K562 (cell line): ENCODE measurements at regions not wholly inside any gene's neighbourhood (a gene's known extent, or its start where the extent isn't known, plus 50 kb on each side); places are given as distances from the start of the nearest gene placed in this dataset.

Source experiments
- ATAC-seq: fragments of 200-7000 bp; cut with Tn5 transposase; 3 replicates; pipeline ENCODE4 v1.9.1; 2020; ENCODE audit warnings: moderate library complexity
- BruUV-seq: library from RNA; stranded (reverse); fragments of 400-500 nt; replicated peaks from 2 replicates; lab custom pipeline; 2021; lab: Mats Ljungman, UMichigan
- CTCF ChIA-PET: fragments of 300-600 bp; formaldehyde crosslinking; extraction: SDS; loops from one replicate; lab custom pipeline; 2021; ENCODE audit warnings: low intra/inter-chr PET ratio; lab: Yijun Ruan, JAX
- POLR2A ChIA-PET: fragments of 300-600, 350-650 bp; sonication (Branson Sonifier 250); formaldehyde crosslinking; extraction: SDS; loops from one replicate; lab custom pipeline; 2021; ENCODE audit warnings: antibody characterized with exemption, inconsistent platforms; lab: Yijun Ruan, JAX
- DNase-seq, 4 experiments: peaks; one replicate each; pipeline versions ENCODE4 v3.0.0 to v3.0.0-alpha.2; 2011 to 2018; ENCODE audit warnings: low spot score in 3 of 4, mixed read lengths in 3 of 4; ENCODE audit errors: extremely low read depth in 1 of 4
- FAIRE-seq: peaks from 2 replicates; lab custom pipeline; 2011; peaks lifted over from hg19 to GRCh38; lab: Jason Lieb, UNC
- H2AFZ ChIP-seq: 2 replicates; pipeline ENCODE4 v1.6.0; 2011; ENCODE audit warnings: low read depth, low read length, control low read depth, inconsistent platforms
- H3K27ac ChIP-seq: fragments of 200-600 bp; 3 replicates; pipeline ENCODE4 v1.8.0; 2011; ENCODE audit warnings: low read depth, mild to moderate bottlenecking, control low read depth, inconsistent platforms, low read length, moderate library complexity, mixed read lengths; ENCODE audit errors: extremely low read depth
- H3K27me3 ChIP-seq, 2 experiments: fragments of 300-600 bp in 1 of 2; 2 replicates in 1 of 2; 3 replicates in 1 of 2; pipeline versions ENCODE4 v1.6.0 to v1.8.0; 2011; ENCODE audit warnings: inconsistent platforms in 2 of 2, low read length in 2 of 2, mild to moderate bottlenecking in 1 of 2, mixed read lengths in 1 of 2, moderate library complexity in 1 of 2; ENCODE audit not compliant: control insufficient read depth in 2 of 2, insufficient read depth in 2 of 2
- H3K36me3 ChIP-seq: fragments of 300-600 bp; 3 replicates; pipeline ENCODE4 v1.8.0; 2011; ENCODE audit warnings: mild to moderate bottlenecking, low read length, inconsistent platforms; ENCODE audit not compliant: control insufficient read depth, insufficient read depth
- H3K4me1 ChIP-seq, 2 experiments: fragments of 200-600 bp in 1 of 2; replicated peaks in 1 of 2; 2 replicates in 1 of 2; 3 replicates in 1 of 2; pipeline versions ENCODE4 v1.5.1 to v1.8.0; 2011; ENCODE audit warnings: inconsistent platforms in 2 of 2, low read length in 2 of 2, mild to moderate bottlenecking in 1 of 2, mixed read lengths in 1 of 2, moderate library complexity in 1 of 2; ENCODE audit not compliant: control insufficient read depth in 2 of 2, insufficient read depth in 2 of 2
- H3K4me2 ChIP-seq: 2 replicates; pipeline ENCODE4 v1.6.1; 2011; ENCODE audit warnings: low read length, control low read depth, inconsistent platforms, mixed read lengths; ENCODE audit not compliant: insufficient read depth
- H3K4me3 ChIP-seq: fragments of 200-600 bp; sonication (generic), shearing (Covaris generic); 2 replicates; pipeline ENCODE4 v1.5.1; 2016; ENCODE audit warnings: control low read depth, inconsistent platforms
- H3K79me2 ChIP-seq: fragments of 200-600 bp; 3 replicates; pipeline ENCODE4 v1.8.0; 2011; ENCODE audit warnings: low read length, inconsistent platforms; ENCODE audit not compliant: control insufficient read depth, insufficient read depth
- H3K9ac ChIP-seq, 2 experiments: 2 replicates each; pipeline versions ENCODE4 v1.6.0 to v1.6.1; 2011; ENCODE audit warnings: low read depth in 2 of 2, low read length in 2 of 2, control low read depth in 1 of 2, inconsistent platforms in 1 of 2, mild to moderate bottlenecking in 1 of 2, mixed read lengths in 1 of 2; ENCODE audit not compliant: insufficient read depth in 1 of 2
- H3K9me1 ChIP-seq: one replicate; pipeline ENCODE4 v1.6.0; 2011; ENCODE audit warnings: inconsistent platforms, mild to moderate bottlenecking, low read length, moderate library complexity; ENCODE audit not compliant: control insufficient read depth, insufficient read depth
- H3K9me3 ChIP-seq: replicated peaks from 2 replicates; pipeline ENCODE4 v1.5.1; 2011; ENCODE audit warnings: low read depth, low read length, inconsistent platforms; ENCODE audit not compliant: control insufficient read depth, insufficient read depth
- H4K20me1 ChIP-seq: replicated peaks from 2 replicates; pipeline ENCODE4 v1.6.1; 2011; ENCODE audit warnings: low read length, inconsistent platforms, mixed read lengths; ENCODE audit not compliant: control insufficient read depth, insufficient read depth
- CCAR2 ChIP-seq: fragments of 200-400 bp; formaldehyde crosslinking; IDR thresholded peaks from 2 replicates; pipeline ENCODE4 v1.6.1; 2017; ENCODE audit warnings: mild to moderate bottlenecking, low read depth, low read length
- DNMT1 ChIP-seq: fragments of 450-650 bp; IDR thresholded peaks from 2 replicates; pipeline ENCODE4 v1.6.1; 2016; ENCODE audit warnings: antibody characterized with exemption, mild to moderate bottlenecking
- ELF4 ChIP-seq: fragments of 450-650 bp; formaldehyde crosslinking; IDR thresholded peaks from 2 replicates; pipeline ENCODE4 v1.4.0; 2022; ENCODE audit warnings: missing genetic modification characterization
- FIP1L1 ChIP-seq: fragments of 200-400 bp; formaldehyde crosslinking; IDR thresholded peaks from 2 replicates; pipeline ENCODE4 v1.6.1; 2018; ENCODE audit warnings: mild to moderate bottlenecking, low read depth, low read length; ENCODE audit not compliant: poor library complexity, severe bottlenecking
- HOXB6 ChIP-seq: fragments of 250-450 bp; sonication (Bioruptor Pico); IDR thresholded peaks from 2 replicates; pipeline ENCODE4 v1.5.1; 2022; ENCODE audit warnings: mild to moderate bottlenecking, borderline replicate concordance
- SRSF3 ChIP-seq: fragments of 200-400 bp; formaldehyde crosslinking; IDR thresholded peaks from 2 replicates; pipeline ENCODE4 v1.6.1; 2016; ENCODE audit warnings: mild to moderate bottlenecking, low read length, moderate library complexity; ENCODE audit not compliant: insufficient read depth
- ZNF239 ChIP-seq: fragments of 250-450 bp; sonication (Bioruptor Pico); IDR thresholded peaks from 2 replicates; pipeline ENCODE4 v1.4.0; 2020; ENCODE audit warnings: mild to moderate bottlenecking
- ZNF445 ChIP-seq: fragments of 250-450 bp; sonication (Bioruptor Pico); IDR thresholded peaks from 2 replicates; pipeline ENCODE4 v1.4.0; 2020; ENCODE audit warnings: low read depth, mild to moderate bottlenecking, moderate library complexity
- ZNF586 ChIP-seq: fragments of 450-650 bp; formaldehyde crosslinking; conservative IDR thresholded peaks from 2 replicates; pipeline ENCODE4 v1.4.0; 2020; ENCODE audit warnings: mild to moderate bottlenecking, moderate library complexity
- WGBS: fragments of 100-300 bp; shearing (Covaris generic); methylation state at CpG from one replicate; pipeline ENCODE4 v1.1.6; 2016; ENCODE audit warnings: low coverage, mixed read lengths; ENCODE audit not compliant: insufficient coverage; ENCODE audit errors: missing lambda C conversion rate; 5-methylcytosine and 5-hydroxymethylcytosine counted together
- in situ Hi-C: fragments of 300-500 bp; cut with MboI; formaldehyde crosslinking; loops from 4 replicates; pipeline ENCODE4 v1.15.0; 2018; ENCODE audit warnings: inconsistent platforms, mixed read lengths
- intact Hi-C: fragments of 100-400 bp; cut with micrococcal nuclease; formaldehyde crosslinking; loops from 2 replicates; pipeline ENCODE4 v1.14.2; 2022
- TF ChIP-seq, protein P1 (sequence below): fragments of 250-450 bp; sonication (Bioruptor Pico); IDR thresholded peaks from 2 replicates; pipeline ENCODE4 v1.4.0; 2020
- TF ChIP-seq, protein P2 (sequence below): IDR thresholded peaks from 2 replicates; pipeline ENCODE4 v1.6.1; 2012; ENCODE audit warnings: low read depth, low read length, improper control_type of control experiment, borderline replicate concordance
- TF ChIP-seq, protein P3 (sequence below): conservative IDR thresholded peaks from 2 replicates; pipeline ENCODE4 v1.6.1; 2011; ENCODE audit warnings: low read depth, mild to moderate bottlenecking, low read length; ENCODE audit not compliant: control insufficient read depth
- TF ChIP-seq, protein P4 (sequence below): fragments of 450-650 bp; formaldehyde crosslinking; IDR thresholded peaks from 2 replicates; pipeline ENCODE4 v1.4.0; 2022; ENCODE audit warnings: missing genetic modification characterization

DNA sequence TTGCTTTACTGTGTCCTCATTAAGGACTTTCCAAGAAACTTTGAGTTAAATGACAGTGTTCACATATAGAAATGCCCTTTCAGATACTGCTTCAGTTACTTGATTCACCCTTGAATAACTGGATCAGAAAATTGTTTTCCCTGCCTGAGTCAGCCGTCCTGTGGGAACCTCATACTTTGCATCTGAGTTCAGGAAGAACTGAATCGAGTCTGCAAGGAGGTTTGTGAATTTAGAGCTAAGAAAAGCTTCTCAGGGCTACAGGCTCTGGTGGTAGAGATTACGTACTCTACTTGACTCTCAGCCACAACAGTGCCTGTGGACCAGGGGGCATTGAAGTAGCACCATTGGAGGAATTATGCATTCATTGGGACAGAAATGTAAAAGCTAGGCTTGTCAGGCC is 252.4 kb upstream of the C2CD4B start:
- Histone ChIP-seq H3K9me3 (no peaks in the 10 kb centered on the region), H3K27me3 (peaks cover 5 to 14% of the 10 kb centered on the region in 2 experiments; a peak in 3 of 5 replicates), H3K4me3 (no peak overlapping the region), H3K9ac (no peak overlapping the region), H3K4me1 (no peaks in the 10 kb centered on the region), H3K79me2 (no peaks in the 10 kb centered on the region), H4K20me1 (no peaks in the 10 kb centered on the region), H3K36me3 (no peaks in the 10 kb centered on the region), H3K9me1 (no peaks in the 10 kb centered on the region), H3K4me2 (no peak overlapping the region), H3K27ac (no peak overlapping the region), H2AFZ (no peak overlapping the region)
- in situ Hi-C loops: no loop called here
- POLR2A ChIA-PET: interaction anchor here (0.9 to 1.8 kb wide), 3 partner anchors 9 to 14 kb away, joined by 3 to 10 read pairs (median 3); no protein-coding TSS in a partner anchor
- no TSS peak for BruUV-seq
- WGBS: 2% methylated on average over 3 of the region's 3 CpGs
- FAIRE-seq: no peak
- CTCF ChIA-PET: no interaction called here
- ATAC-seq: no peak
- TF ChIP-seq, protein P1, sequence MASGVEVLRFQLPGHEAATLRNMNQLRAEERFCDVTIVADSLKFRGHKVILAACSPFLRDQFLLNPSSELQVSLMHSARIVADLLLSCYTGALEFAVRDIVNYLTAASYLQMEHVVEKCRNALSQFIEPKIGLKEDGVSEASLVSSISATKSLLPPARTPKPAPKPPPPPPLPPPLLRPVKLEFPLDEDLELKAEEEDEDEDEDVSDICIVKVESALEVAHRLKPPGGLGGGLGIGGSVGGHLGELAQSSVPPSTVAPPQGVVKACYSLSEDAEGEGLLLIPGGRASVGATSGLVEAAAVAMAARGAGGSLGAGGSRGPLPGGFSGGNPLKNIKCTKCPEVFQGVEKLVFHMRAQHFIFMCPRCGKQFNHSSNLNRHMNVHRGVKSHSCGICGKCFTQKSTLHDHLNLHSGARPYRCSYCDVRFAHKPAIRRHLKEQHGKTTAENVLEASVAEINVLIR (CRISPR knock-in tag): no peak
- TF ChIP-seq, protein P2, sequence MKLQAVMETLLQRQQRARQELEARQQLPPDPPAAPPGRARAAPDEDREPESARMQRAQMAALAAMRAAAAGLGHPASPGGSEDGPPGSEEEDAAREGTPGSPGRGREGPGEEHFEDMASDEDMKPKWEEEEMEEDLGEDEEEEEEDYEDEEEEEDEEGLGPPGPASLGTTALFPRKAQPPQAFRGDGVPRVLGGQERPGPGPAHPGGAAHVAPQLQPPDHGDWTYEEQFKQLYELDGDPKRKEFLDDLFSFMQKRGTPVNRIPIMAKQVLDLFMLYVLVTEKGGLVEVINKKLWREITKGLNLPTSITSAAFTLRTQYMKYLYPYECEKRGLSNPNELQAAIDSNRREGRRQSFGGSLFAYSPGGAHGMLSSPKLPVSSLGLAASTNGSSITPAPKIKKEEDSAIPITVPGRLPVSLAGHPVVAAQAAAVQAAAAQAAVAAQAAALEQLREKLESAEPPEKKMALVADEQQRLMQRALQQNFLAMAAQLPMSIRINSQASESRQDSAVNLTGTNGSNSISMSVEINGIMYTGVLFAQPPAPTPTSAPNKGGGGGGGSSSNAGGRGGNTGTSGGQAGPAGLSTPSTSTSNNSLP: no peak
- no peak for TF ChIP-seq ZNF239
- no peak for TF ChIP-seq ZNF445 (CRISPR knock-in tag)
- TF ChIP-seq, protein P3, sequence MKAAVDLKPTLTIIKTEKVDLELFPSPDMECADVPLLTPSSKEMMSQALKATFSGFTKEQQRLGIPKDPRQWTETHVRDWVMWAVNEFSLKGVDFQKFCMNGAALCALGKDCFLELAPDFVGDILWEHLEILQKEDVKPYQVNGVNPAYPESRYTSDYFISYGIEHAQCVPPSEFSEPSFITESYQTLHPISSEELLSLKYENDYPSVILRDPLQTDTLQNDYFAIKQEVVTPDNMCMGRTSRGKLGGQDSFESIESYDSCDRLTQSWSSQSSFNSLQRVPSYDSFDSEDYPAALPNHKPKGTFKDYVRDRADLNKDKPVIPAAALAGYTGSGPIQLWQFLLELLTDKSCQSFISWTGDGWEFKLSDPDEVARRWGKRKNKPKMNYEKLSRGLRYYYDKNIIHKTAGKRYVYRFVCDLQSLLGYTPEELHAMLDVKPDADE: no peak
- TF ChIP-seq, protein P4, sequence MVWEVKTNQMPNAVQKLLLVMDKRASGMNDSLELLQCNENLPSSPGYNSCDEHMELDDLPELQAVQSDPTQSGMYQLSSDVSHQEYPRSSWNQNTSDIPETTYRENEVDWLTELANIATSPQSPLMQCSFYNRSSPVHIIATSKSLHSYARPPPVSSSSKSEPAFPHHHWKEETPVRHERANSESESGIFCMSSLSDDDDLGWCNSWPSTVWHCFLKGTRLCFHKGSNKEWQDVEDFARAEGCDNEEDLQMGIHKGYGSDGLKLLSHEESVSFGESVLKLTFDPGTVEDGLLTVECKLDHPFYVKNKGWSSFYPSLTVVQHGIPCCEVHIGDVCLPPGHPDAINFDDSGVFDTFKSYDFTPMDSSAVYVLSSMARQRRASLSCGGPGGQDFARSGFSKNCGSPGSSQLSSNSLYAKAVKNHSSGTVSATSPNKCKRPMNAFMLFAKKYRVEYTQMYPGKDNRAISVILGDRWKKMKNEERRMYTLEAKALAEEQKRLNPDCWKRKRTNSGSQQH: no peak
- TF ChIP-seq HOXB6: no peak
- no peak for TF ChIP-seq FIP1L1
- no peak for TF ChIP-seq ELF4 (CRISPR knock-in tag)
- no peak for TF ChIP-seq ZNF586 (CRISPR knock-in tag)
- no peak for TF ChIP-seq SRSF3
- no peak for TF ChIP-seq DNMT1
- TF ChIP-seq CCAR2: no peak
- no peak for DNase-seq
- intact Hi-C loops: no loop called here
